Mononuclear cell (primary cell): ENCODE measurements at regions not wholly inside any gene's neighbourhood (a gene's known extent, or its start where the extent isn't known, plus 50 kb on each side); places are given as distances from the start of the nearest gene placed in this dataset.
"Not testable (repeated sequence)": the region's sequence is repeated elsewhere in the genome, so short reads cannot be mapped to it uniquely, and the experiment has no call there.

ENCODE experiments used
- H3K27me3 ChIP-seq: 2 replicates; pipeline ENCODE4 v1.6.0; 2011; ENCODE audit warnings: low read length, control low read depth; ENCODE audit not compliant: insufficient read depth
- H3K4me1 ChIP-seq: 2 replicates; pipeline ENCODE4 v1.5.1; 2011; ENCODE audit warnings: mild to moderate bottlenecking, low read length, control low read depth; ENCODE audit not compliant: insufficient read depth
- H3K4me3 ChIP-seq: 2 replicates; pipeline ENCODE4 v1.5.1; 2011; ENCODE audit warnings: mild to moderate bottlenecking, low read length, moderate library complexity
- H3K9me3 ChIP-seq: 2 replicates; pipeline ENCODE4 v1.5.1; 2011; ENCODE audit warnings: low read depth, mild to moderate bottlenecking, control low read depth, low read length

DNA sequence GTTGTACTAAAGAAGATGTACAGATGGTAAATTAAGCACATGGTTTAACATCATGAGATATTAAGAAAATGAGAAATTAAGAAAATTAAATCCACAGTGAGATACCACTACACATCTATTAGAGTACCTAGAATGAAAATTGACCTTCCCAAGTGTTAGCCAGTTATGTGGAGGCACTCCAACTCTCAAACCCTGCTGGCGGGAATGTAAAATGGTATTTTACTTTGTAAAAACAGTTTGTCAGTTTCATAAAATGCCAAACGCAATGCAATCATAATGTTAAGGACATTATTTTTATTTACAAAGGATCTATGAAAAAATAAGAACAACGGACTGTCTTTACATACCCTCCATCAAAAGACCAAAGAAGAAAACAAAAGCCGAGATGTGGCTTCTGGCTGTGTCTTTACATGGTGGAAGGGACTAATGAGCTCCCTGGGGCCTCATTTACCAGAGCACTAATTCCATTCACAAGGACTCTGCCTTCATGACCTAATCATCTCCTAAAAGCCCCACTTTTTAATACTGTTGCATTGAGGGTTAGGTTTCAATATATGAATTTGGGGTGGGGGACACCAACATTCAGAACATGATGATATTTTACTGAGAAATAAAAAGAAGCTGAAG is 1178.7 kb downstream of the AACS start:
- Histone ChIP-seq H3K27me3 (no peaks in the 10 kb centered on the region), H3K4me1 (no peaks in the 10 kb centered on the region), H3K4me3 (no peak overlapping the region), H3K9me3 (no peaks in the 10 kb centered on the region)

DNA sequence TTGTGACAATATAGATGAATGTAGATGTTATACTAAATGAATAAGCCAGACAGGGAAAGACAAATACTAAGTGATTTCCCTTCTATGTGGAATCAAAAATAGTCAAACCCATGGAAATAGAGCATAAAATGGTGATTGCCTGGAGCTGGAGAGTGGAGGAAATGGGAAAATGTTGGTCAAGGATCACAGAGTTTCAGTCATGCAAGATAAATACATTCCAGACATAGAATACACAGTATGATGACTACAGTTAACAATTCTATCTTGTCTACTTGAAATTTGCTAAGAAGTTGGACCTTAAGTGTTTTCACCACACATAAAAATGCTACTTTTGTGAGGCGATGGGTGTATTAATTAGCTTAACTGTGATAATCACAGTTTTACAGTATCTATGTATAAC is 1182.7 kb downstream of the AACS start:
- Histone ChIP-seq H3K4me3 (no peak overlapping the region), H3K27me3 (no peaks in the 10 kb centered on the region), H3K4me1 (no peaks in the 10 kb centered on the region), H3K9me3 (no peaks in the 10 kb centered on the region)

DNA sequence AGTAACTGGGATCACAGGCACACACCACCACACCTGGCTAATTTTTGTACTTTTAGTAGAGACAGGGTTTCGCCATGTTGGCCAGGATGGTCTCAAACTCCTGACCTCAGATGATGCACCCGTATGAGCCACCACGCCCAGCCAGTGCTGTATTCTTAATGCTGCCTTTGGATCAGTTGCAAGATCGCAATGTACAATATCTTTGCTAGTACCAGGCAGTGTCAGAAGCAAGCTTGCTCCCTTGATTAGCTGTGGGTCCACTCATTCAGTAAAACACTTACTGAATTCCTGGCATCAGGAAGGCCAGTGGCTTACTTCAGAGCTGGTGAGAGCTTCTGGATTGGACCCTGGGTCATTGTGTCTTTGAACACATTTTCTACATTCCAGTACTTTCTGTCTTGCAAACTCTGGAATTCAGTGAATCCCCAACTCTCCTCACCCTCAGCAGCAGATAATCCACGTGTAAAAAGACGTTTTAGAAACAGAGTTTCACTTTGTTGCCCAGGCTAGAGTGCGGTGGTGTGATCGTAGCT is 1183.7 kb downstream of the AACS start:
- no peaks in the 10 kb centered on the region for H3K4me1 ChIP-seq
- no peaks in the 10 kb centered on the region for H3K9me3 ChIP-seq
- no peak overlapping the region for H3K4me3 ChIP-seq
- H3K27me3 ChIP-seq = no peaks in the 10 kb centered on the region

DNA sequence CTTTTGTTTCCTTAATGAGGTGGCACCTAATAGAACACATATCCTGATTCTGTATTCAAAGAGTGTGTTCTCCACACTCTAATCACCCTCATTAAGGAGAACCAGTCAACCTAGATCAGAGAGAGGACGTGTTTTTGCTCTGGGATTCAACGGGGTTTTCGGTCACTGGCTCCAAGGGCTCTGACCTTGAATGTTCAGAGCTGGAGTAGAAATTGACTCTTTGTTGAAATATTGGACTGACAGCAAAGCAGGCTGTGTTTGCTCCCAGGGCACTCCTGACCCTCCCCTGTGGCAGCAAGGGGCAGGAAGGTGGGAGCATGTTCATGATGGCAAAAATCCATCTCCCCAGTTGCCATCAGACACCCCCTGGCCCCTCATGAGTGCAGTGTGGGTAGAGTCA is 1193.0 kb downstream of the AACS start:
- no peaks in the 10 kb centered on the region for H3K9me3 ChIP-seq
- no peaks in the 10 kb centered on the region for H3K4me1 ChIP-seq

DNA sequence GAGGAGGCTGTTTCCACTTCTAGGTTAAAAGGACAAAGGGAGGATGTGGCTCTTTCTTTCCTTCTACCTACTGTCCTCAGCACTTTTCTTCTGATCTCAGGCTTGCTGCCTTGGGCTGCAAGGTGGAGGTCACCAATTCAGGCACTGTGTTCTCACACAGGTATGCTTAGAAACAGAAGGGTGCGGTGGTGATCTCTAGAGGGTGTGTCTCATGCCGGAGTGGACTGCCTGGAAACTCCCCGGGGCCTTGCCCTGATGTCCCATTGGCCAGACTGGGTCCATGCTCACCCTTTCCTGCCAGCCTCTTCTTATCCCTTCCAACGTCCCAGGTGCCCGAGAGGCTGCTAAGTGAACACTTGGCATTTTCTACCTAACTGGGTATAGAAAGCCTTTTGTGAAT is 1197.6 kb downstream of the AACS start:
- Histone ChIP-seq H3K27me3 (no peaks in the 10 kb centered on the region), H3K4me1 (no peaks in the 10 kb centered on the region), H3K9me3 (no peaks in the 10 kb centered on the region), H3K4me3 (no peak overlapping the region)

More for the DNA sequence above, 1193.0 kb downstream of the AACS start:
- Histone ChIP-seq H3K4me3 (no peak overlapping the region), H3K27me3 (no peaks in the 10 kb centered on the region)

DNA sequence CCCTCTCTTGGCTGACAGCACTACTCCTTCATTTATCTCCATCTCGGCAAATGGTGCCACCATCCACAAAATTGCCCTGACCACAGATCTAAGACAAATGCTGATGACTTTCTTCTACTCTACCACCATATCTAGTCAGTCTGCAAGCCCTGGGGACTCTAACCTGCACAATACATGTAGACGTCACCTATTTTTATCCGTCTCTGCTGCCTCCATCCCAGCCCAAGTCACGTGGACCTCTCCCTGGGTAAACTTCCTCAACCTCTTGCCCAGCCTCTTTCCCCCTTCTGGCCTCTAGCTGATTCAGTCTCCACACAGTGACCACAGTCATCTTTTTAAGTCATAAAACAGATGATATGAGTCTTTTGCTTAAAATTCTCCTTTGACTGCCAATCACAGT is 1203.0 kb downstream of the AACS start:
- Histone ChIP-seq H3K4me3 (no peak overlapping the region), H3K27me3 (no peaks in the 10 kb centered on the region), H3K9me3 (no peaks in the 10 kb centered on the region), H3K4me1 (no peaks in the 10 kb centered on the region)

DNA sequence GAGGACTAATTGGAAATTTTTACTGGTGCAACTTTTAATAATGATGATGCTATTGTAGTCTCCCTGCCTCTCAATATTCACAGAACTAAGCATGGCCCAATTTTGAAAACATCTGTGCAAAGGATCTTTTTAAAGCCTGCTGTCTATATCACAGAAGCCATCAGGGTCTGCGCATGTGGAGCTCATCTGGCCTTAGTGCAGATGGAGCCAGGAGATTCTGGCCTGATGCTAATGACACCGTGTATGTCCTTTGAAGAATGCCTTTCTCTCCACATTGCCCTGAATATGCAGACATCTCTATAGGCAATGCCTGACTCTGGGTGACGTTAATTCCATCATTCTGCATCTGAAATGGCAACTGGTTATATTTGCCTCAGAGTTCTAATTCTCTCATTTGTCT is 1205.9 kb downstream of the AACS start:
- H3K4me1 ChIP-seq = no peaks in the 10 kb centered on the region

DNA sequence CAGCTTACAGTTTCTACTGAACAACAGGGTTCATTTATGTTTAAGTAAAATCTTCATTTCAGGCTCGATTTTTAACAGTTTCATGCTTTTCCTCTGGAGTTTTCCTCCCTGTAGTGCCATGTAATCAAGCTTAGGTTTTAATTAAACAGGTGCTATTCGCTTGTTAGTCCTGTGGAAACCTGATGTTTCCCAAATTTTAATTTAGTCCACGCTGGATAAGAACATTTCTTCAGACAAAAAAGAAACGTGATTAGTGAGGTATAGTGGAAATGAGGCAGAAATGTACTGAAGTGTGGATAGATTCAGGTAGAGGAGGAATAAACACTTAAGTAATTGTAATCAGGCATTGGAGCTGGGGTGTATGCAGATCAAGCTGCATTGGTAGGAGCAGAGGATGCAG is 1217.5 kb downstream of the AACS start:
- H3K9me3 ChIP-seq = no peaks in the 10 kb centered on the region

More for the DNA sequence above, 1205.9 kb downstream of the AACS start:
- no peak overlapping the region for H3K4me3 ChIP-seq
- no peaks in the 10 kb centered on the region for H3K9me3 ChIP-seq
- H3K27me3 ChIP-seq = no peaks in the 10 kb centered on the region

DNA sequence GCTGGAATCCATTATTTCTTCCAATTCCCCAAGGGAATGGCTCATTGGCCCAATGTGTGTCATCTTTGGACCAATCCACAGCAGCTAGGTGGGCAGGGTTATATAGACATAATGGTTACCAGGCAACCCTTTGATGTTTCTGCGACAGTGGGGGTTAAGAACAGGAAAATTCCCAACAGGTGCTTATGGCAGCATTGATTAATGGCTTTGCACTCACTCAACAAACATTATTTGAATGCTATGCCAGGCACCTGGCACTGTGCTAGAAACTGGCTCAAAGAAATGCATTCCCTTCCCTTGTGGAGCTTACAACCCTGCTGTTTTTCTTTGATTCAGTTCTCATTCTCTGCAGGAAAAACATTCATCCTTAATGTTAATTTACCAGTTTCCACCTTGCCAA is 1221.0 kb downstream of the AACS start:
- H3K27me3 ChIP-seq = no peaks in the 10 kb centered on the region
- H3K4me1 ChIP-seq = no peaks in the 10 kb centered on the region
- no peak overlapping the region for H3K4me3 ChIP-seq
- H3K9me3 ChIP-seq = no peaks in the 10 kb centered on the region

More for the DNA sequence above, 1217.5 kb downstream of the AACS start:
- H3K4me3 ChIP-seq = no peak overlapping the region
- H3K27me3 ChIP-seq = no peaks in the 10 kb centered on the region
- no peaks in the 10 kb centered on the region for H3K4me1 ChIP-seq

DNA sequence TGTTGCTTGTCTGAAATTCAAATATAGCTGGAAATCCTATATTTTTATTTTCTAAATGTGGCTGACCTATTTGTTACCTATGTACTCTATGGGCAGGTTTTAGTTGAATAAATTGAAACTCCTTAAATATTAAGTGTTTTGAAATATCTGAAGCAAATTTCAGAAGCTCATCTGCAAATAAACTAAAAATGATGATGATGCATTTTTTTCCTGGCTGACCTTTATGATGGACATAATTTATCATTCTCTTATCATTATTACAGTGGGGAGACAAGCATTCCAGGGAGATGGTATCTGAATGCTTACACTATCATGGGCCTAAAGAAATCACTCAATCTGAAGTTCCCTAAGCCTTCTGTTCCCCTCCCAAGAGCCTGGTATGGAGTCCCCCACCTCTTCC is 1225.2 kb downstream of the AACS start:
- no peaks in the 10 kb centered on the region for H3K4me1 ChIP-seq
- no peaks in the 10 kb centered on the region for H3K27me3 ChIP-seq
- H3K9me3 ChIP-seq = no peaks in the 10 kb centered on the region
- no peak overlapping the region for H3K4me3 ChIP-seq

DNA sequence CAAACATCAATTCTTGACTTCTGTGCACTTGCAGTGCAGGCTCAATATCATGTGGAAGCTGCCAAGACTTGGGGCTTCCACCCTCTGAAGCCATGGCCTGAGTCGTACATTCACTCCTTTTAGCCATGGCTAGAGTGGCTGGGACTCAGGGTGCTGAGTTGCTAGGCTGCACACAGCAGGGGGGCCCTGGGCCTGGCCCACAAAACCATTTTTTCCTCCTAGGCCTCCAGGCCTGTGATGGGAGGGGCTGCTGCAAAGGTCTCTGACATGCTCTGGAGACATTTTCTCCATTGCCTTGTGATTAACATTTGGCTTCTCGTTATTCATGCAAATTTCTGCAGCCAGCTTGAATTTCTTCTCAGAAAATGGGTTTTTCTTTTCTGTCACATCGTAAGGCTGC is 1226.8 kb downstream of the AACS start:
- H3K27me3 ChIP-seq, H3K4me1 ChIP-seq, H3K4me3 ChIP-seq, H3K9me3 ChIP-seq: not testable (repeated sequence)

DNA sequence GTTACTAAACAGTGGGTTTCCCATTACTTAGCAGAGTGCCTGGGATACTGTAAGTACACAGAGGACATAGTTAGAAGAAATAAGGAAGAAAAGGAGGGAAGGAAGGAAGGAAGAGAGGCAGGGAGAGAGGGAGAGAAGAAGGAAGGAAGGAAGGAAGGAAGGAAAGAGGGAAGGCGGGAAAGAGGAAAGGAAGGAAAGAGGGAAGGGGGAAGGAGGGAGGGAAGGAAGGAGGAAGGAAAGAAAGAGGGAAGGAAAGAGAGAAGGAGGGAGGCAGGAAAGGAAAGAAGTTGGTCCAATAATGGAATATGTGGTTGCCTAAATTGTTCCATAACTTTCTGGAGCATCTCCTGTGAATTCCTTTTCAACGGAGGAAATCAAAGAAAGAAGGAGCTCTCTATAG is 1230.4 kb downstream of the AACS start:
- H3K27me3 ChIP-seq = no peaks in the 10 kb centered on the region
- no peaks in the 10 kb centered on the region for H3K9me3 ChIP-seq

DNA sequence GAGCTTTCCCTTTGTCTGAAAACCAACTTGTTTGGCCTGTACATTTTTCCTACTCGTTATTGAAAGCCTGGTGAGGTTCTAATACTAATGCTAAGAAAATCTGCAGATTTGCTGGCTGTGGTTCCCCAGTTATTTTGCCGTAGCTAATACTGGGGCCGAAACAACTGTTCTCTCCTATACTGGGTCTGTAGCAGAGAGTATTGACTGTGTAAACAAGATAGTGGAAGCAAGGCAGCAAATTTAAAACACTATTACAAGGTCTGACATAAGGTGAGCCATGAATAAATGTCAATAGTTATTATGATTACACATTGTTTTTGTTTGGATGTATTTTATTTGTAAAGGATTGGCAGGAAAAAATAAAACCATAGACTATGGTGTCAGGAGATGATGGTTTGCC is 1244.0 kb downstream of the AACS start:
- Histone ChIP-seq H3K4me1 (no peaks in the 10 kb centered on the region), H3K27me3 (no peaks in the 10 kb centered on the region), H3K9me3 (no peaks in the 10 kb centered on the region), H3K4me3 (no peak overlapping the region)

More for the DNA sequence above, 1230.4 kb downstream of the AACS start:
- no peak overlapping the region for H3K4me3 ChIP-seq
- H3K4me1 ChIP-seq = no peaks in the 10 kb centered on the region

DNA sequence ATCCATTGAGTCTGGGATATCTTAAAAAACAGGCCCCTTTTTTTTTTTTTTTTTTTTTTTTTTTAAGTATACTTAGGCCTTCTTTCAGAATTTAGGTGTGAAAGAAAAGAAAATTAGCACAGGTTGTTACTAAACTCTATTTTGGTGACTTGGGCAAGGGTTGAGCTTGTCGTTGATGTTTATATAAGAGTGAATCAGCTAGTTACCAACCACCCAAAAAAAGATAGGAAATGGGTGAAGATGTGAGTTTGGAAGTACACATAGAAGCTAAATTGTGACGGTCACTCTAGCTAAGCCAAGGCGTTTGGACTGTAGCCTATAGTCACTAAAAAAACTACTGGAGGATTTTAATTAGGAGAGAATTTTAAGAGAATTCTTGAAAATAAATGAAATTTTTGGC is 1247.2 kb downstream of the AACS start:
- Histone ChIP-seq H3K4me1 (no peaks in the 10 kb centered on the region), H3K4me3 (no peak overlapping the region), H3K9me3 (no peaks in the 10 kb centered on the region), H3K27me3 (no peaks in the 10 kb centered on the region)

DNA sequence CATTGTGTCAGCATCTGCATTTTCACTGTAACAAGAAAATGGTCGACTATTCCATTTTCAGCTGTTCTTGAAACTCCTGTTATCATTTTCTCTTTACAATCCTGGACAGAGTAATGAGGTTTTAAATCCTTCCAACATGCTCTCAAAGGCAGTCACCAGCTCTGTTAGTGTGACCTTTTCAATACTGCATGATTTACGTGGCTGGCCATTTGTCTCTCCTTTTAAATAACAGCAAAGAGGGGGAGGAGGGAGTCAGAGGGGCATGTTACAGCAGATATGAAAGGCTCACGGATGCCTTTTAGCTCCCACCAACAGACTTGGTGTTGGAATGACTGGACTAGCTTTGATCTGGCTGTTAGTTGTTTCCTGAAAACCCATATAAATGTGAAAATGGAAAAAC is 1251.2 kb downstream of the AACS start:
- H3K4me1 ChIP-seq = no peaks in the 10 kb centered on the region
- no peaks in the 10 kb centered on the region for H3K9me3 ChIP-seq
- no peak overlapping the region for H3K4me3 ChIP-seq
- no peaks in the 10 kb centered on the region for H3K27me3 ChIP-seq
